ENCODE measurements at regions not wholly inside any gene's neighbourhood (a gene's known extent, or its start where the extent isn't known, plus 50 kb on each side); places are given as distances from the start of the nearest gene placed in this dataset.
"Not testable (repeated sequence)": the region's sequence is repeated elsewhere in the genome, so short reads cannot be mapped to it uniquely, and the experiment has no call there.

- no peak for DNase-seq (ENCODE audit: low read depth in 2 of 3, low spot score in 2 of 3)
Measured at GRCh38 chr11:81602508-81602907, 1131.2 kb downstream of the FAM181B start.

- DNase-seq (ENCODE audit: low read depth in 2 of 3, low spot score in 2 of 3), result no peak
Measured at GRCh38 chr11:81596704-81597103, 1137.0 kb downstream of the FAM181B start.

GRCh38 chr11:81585390-81585933 is 1148.2 kb downstream of the FAM181B start:
- no peak for DNase-seq (ENCODE audit: low read depth in 2 of 3, low spot score in 2 of 3)

- no peak for DNase-seq (ENCODE audit: low read depth in 2 of 3, low spot score in 2 of 3)
Measured at GRCh38 chr11:81579339-81579738, 1154.3 kb downstream of the FAM181B start.

GRCh38 chr11:81578571-81578970 is 1155.1 kb downstream of the FAM181B start:
- DNase-seq (ENCODE audit: low read depth in 2 of 3, low spot score in 2 of 3), result no peak

GRCh38 chr11:81574301-81574700 is 1159.4 kb downstream of the FAM181B start:
- no peak for DNase-seq (ENCODE audit: low read depth in 2 of 3, low spot score in 2 of 3)

- no peak for DNase-seq (ENCODE audit: low read depth in 2 of 3, low spot score in 2 of 3)
Measured at GRCh38 chr11:81573367-81573766, 1160.3 kb downstream of the FAM181B start.

GRCh38 chr11:81570669-81571068 is 1163.0 kb downstream of the FAM181B start:
- no peak for DNase-seq (ENCODE audit: low read depth in 2 of 3, low spot score in 2 of 3)

- DNase-seq (ENCODE audit: low read depth in 2 of 3, low spot score in 2 of 3), result no peak
Measured at GRCh38 chr11:81569999-81570398, 1163.7 kb downstream of the FAM181B start.

- no peak for DNase-seq (ENCODE audit: low read depth in 2 of 3, low spot score in 2 of 3)
Measured at GRCh38 chr11:81568918-81569317, 1164.7 kb downstream of the FAM181B start.

GRCh38 chr11:81548123-81548522 is 1185.5 kb downstream of the FAM181B start:
- no peak for DNase-seq (ENCODE audit: low read depth in 2 of 3, low spot score in 2 of 3)

GRCh38 chr11:81539806-81540205 is 1193.9 kb downstream of the FAM181B start:
- not testable (repeated sequence) for DNase-seq (ENCODE audit: low read depth in 2 of 3, low spot score in 2 of 3)

- no peak for DNase-seq (ENCODE audit: low read depth in 2 of 3, low spot score in 2 of 3)
Measured at GRCh38 chr11:81515566-81515965, 1218.1 kb downstream of the FAM181B start.

- no peak for DNase-seq (ENCODE audit: low read depth in 2 of 3, low spot score in 2 of 3)
Measured at GRCh38 chr11:81497202-81497804, 1236.4 kb downstream of the FAM181B start.

- DNase-seq (ENCODE audit: low read depth in 2 of 3, low spot score in 2 of 3), result no peak
Measured at GRCh38 chr11:81496601-81497000, 1237.1 kb downstream of the FAM181B start.

- no peak for DNase-seq (ENCODE audit: low read depth in 2 of 3, low spot score in 2 of 3)
Measured at GRCh38 chr11:81495699-81496292, 1237.9 kb downstream of the FAM181B start.

- no peak for DNase-seq (ENCODE audit: low read depth in 2 of 3, low spot score in 2 of 3)
Measured at GRCh38 chr11:81494431-81494830, 1239.2 kb downstream of the FAM181B start.

GRCh38 chr11:81492923-81493445 is 1240.7 kb downstream of the FAM181B start:
- no peak for DNase-seq (ENCODE audit: low read depth in 2 of 3, low spot score in 2 of 3)

- DNase-seq (ENCODE audit: low read depth in 2 of 3, low spot score in 2 of 3), result no peak
Measured at GRCh38 chr11:81487109-81487508, 1246.6 kb downstream of the FAM181B start.

- DNase-seq (ENCODE audit: low read depth in 2 of 3, low spot score in 2 of 3), result no peak
Measured at GRCh38 chr11:81484196-81484595, 1249.5 kb downstream of the FAM181B start.

GRCh38 chr11:81477277-81477676 is 1256.4 kb downstream of the FAM181B start:
- DNase-seq (ENCODE audit: low read depth in 2 of 3, low spot score in 2 of 3), result no peak

- no peak for DNase-seq (ENCODE audit: low read depth in 2 of 3, low spot score in 2 of 3)
Measured at GRCh38 chr11:81476345-81476744, 1257.3 kb downstream of the FAM181B start.

GRCh38 chr11:81472646-81473045 is 1261.0 kb downstream of the FAM181B start:
- no peak for DNase-seq (ENCODE audit: low read depth in 2 of 3, low spot score in 2 of 3)

Measured in activated CD8-positive, alpha-beta memory T cell treated with anti-CD3 and anti-CD28 coated beads for 48 hours (primary cell).